Urinary bladder (tissue), 3 donors: ENCODE measurements at regions not wholly inside any gene's neighbourhood (a gene's known extent, or its start where the extent isn't known, plus 50 kb on each side); places are given as distances from the start of the nearest gene placed in this dataset.

Experiments
- DNase-seq: peaks from one replicate; pipeline ENCODE4 v3.0.0-alpha.2; 2015; ENCODE audit errors: extremely low spot score
- H3K27ac ChIP-seq: one replicate; pipeline ENCODE4 v1.5.1; 2013; ENCODE audit warnings: low read depth, mild to moderate bottlenecking, moderate library complexity
- H3K36me3 ChIP-seq: one replicate; pipeline ENCODE4 v1.6.1; 2013; ENCODE audit warnings: mild to moderate bottlenecking, moderate library complexity; ENCODE audit not compliant: insufficient read depth
- H3K4me1 ChIP-seq: one replicate; pipeline ENCODE4 v1.6.1; 2013; ENCODE audit warnings: mild to moderate bottlenecking, moderate library complexity; ENCODE audit not compliant: insufficient read depth
- H3K4me3 ChIP-seq: one replicate; pipeline ENCODE4 v1.5.1; 2013; ENCODE audit warnings: low read depth, low read length
- WGBS: extraction: QIAGEN DNeasy Blood & Tissue Kit; methylation state at CpG from one replicate; pipeline ENCODE4 v1.1.7; 2013; 5-methylcytosine and 5-hydroxymethylcytosine counted together
- donor health status: healthy with polysubstance abuse.
- donor health status: healthy.

DNA sequence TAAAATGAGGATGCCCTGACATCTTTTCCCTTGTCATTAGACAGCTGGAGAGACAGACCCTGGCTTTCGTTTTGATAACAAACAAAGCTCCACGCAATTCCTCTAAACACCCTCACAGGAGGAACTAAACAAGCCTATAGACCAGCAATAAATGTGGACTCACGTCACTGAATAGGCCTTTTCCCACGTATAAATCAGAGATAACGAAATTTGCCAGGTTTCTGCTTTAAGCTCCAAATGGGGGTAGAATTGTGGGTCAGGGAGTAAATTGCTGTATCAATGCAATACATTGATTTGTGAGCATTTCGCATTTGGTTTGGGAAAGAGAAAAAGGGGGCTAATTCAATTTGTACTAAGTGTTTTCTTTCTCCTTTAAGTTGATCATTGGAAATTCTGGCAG lies 256.0 kb downstream of the PMP22 start:
- WGBS: 51% methylated on average over 6 of the region's 6 CpGs
- DNase-seq: no peak
- Histone ChIP-seq H3K4me3 (no peak overlapping the region), H3K36me3 (no peaks in the 10 kb centered on the region), H3K4me1 (no peaks in the 10 kb centered on the region), H3K27ac (no peak overlapping the region)

DNA sequence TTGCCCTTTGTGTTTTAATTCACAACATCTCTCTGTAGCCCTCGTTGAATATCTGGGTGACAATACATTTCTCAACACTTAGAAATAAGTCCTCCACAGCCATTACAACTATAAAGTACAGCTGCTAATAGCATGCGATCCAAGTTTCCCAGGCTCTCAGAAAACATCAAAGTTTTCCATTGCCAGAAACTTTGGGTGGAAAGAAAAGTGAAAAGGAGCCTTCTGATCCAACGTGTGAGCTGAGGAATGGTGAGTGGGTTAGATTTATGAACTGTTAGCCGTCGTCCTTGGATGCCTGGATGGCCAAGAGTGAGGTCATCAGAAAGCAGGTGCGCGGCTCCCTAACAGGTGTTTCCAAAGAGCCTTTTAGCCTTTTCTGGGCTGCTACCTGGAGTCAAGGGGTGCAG lies 258.0 kb downstream of the PMP22 start:
- Histone ChIP-seq H3K4me3 (no peak overlapping the region), H3K36me3 (no peaks in the 10 kb centered on the region), H3K27ac (no peak overlapping the region), H3K4me1 (no peaks in the 10 kb centered on the region)
- no peak for DNase-seq
- WGBS: 63% methylated on average over 7 of the region's 7 CpGs

DNA sequence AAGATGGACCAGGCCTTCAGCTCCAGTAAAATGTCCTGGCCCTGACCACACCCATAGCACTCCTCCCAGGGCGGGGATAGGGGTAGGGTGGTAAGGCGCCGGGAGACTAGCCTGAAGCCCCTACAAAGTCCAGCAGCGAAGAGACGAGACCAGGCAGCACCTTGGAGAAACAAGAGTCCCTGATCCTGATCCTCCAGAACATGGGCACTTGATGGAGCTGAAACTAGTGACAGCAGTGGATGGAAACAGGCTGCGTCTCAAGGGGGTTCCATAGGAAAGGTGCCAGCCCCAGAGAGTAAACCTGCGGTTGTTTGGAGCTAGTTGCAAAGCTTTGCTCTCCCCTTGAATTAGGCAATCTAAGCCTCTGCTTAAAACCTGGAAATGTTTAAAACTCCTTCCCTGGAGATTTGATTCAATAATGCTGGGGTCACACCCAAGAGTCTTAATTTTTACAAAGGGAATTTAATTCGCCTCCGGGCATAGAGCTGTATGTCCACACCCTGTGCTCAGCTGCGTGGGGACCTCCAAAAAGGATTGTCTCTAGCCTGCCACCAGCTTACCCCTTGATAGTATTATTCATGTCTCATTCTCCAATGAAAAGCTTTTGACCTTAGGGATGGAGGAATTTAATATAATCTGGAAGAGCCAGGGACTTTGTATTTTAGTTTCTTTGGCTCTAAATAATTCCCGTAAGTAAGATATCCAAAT lies 258.6 kb downstream of the PMP22 start:
- Histone ChIP-seq H3K4me1 (no peaks in the 10 kb centered on the region), H3K36me3 (no peaks in the 10 kb centered on the region), H3K27ac (no peak overlapping the region), H3K4me3 (no peak overlapping the region)
- WGBS: 81% methylated on average over 11 of the region's 11 CpGs
- no peak for DNase-seq

DNA sequence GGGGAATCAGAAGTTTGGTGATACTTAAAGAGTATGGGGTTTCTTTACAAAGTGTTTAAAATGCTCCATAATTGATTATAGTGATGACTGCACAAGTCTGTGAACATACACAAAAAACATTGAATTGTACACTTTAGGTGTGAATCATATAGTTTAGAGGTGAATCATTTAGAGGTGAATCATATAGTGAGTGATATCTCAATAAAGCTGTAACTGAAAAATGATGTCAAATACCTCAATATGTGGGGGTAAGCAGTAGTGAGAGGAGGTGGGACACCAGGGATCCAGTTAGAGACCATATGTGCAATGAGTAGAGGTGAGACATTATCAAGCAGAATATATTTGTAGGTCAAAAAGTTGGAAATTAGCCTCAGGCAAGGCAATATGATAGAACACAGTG lies 264.5 kb downstream of the PMP22 start:
- Histone ChIP-seq H3K36me3 (no peaks in the 10 kb centered on the region), H3K27ac (no peak overlapping the region), H3K4me3 (no peak overlapping the region), H3K4me1 (no peaks in the 10 kb centered on the region)
- DNase-seq: no peak

DNA sequence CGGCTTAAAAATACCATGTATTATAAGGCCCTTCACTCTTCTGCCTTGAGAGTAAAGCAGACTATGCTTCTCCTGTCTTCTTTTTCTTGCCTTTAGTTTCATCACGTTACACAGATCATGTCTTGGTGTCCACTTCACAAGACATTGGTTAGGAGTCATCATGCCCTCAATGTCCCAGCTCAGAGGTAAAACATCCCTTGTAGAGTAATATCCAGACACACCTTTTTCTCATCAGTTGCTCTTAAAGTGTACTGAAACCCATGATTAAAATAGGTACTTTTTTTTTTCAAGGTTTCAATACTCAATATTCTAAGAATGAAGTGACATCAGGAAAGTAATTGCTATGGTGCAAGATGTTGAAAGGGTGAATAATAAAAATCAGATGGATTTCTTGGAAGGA lies 267.8 kb downstream of the PMP22 start:
- no peak for DNase-seq
- WGBS: 91% methylated on average over 2 of the region's 2 CpGs
- no peaks in the 10 kb centered on the region for H3K4me1 ChIP-seq

DNA sequence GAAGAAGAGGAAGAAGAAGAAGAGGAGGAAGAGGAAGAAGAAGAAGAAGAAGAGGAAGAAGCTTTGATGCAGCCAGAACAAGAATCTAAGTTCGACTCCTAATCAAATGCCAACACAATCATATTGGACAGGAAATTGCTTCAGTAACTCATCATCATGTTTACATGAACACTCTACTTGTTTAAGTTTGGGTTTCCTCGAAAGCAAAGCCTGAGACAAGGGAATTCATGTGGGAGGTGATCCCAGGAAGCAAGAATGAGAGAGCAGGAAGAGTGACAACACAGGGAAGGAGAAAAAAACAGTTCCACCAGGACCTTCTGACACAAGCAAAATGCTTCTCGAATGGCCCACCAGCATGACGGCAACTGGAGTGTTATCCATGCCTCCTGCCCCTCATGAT lies 279.0 kb downstream of the PMP22 start:
- no peak for DNase-seq
- no peaks in the 10 kb centered on the region for H3K36me3 ChIP-seq
- no peaks in the 10 kb centered on the region for H3K4me1 ChIP-seq
- no peak overlapping the region for H3K4me3 ChIP-seq
- no peak overlapping the region for H3K27ac ChIP-seq
- 58% methylated on average over 4 of the region's 4 CpGs for WGBS

More for the DNA sequence above, 267.8 kb downstream of the PMP22 start:
- H3K36me3 ChIP-seq: no peaks in the 10 kb centered on the region
- no peak overlapping the region for H3K27ac ChIP-seq
- H3K4me3 ChIP-seq: no peak overlapping the region

DNA sequence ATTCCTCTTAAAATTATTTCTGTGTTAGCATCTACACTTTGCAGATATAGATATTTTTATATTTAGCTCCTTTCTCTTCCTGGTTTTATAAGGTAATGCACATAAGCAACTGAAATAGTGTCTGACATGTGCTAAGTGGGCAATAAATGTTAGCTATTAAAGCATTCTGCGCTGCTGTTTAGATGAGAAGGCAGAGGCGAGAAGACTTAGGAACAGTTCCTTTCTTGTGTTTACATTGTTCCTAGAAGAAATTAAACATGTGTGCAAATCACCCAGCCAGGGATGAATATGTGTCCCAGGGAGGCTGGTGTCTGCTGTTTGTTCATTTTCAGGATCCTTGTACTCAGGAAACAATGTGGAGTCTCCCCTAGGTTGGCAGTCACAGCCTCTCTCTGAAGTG lies 292.3 kb downstream of the PMP22 start:
- Histone ChIP-seq H3K4me1 (no peaks in the 10 kb centered on the region), H3K36me3 (no peaks in the 10 kb centered on the region), H3K27ac (no peak overlapping the region), H3K4me3 (no peak overlapping the region)
- WGBS: 56% methylated on average over 2 of the region's 2 CpGs
- DNase-seq: no peak

DNA sequence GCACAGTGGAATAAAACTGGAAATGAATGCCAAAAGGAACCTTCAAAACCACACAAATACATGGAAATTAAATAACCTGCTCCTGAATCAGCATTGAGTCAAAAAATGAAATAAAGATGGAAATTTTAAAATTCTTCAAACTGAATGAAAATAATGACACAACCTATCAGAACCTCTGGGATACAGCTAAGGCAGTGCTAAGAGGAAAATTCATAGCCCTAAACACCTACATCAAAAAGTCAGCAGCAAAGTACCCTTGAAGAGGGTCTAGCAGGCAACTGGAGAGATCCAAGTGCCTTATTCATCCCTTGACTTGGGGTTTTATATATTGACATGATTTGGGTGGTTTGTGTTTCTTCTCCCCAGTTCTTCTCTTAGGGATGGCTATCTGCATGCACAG lies 294.1 kb downstream of the PMP22 start:
- no peak for DNase-seq
- Histone ChIP-seq H3K4me3 (no peak overlapping the region), H3K27ac (no peak overlapping the region)

DNA sequence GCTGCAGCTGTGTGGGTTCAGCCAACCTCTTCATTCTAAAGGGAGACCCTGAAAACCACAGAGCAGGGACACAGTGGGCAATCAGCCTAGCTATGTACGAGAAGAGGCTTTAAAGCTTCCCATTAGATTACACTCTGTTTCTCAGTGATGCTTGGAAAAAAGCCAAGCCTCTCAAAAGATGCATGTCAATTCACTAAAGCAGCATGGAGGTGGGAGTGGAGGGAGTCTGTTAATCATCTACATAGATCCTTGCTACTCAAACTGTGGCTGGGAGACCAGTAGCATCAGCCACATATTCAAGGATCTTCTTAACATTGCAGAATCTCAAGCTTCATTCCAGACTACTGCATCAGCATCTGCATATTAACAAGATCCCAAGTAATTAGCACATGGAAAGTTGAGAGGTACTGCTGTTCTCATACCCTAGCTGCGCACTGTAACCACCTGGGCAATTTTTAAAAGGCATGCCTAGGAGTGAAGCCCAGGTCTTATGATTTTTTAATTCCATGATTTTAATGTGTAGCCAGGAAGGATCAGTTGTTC lies 305.9 kb downstream of the PMP22 start:
- 61% methylated on average over 2 of the region's 2 CpGs for WGBS

More for the DNA sequence above, 294.1 kb downstream of the PMP22 start:
- Histone ChIP-seq H3K36me3 (no peaks in the 10 kb centered on the region), H3K4me1 (no peaks in the 10 kb centered on the region)

DNA sequence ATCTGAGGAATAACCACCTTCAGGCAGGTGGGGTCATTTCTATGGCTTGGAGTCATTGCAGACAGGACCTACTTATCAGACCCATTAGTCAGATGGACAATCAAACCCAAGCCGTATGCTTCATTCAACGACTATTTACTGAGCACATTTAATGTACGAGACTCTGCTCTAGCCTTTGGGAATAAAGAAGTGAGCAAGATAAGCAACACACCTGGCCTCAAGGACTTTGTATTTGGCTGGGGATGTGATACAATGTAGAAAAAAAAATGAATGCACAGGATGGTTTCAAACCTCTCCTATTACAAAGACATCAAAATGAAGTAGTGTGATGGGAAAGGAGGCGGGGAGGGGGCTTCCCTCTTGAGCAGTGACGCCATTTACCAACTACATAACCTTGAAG lies 311.7 kb downstream of the PMP22 start:
- Histone ChIP-seq H3K36me3 (no peaks in the 10 kb centered on the region), H3K4me3 (no peak overlapping the region), H3K27ac (no peak overlapping the region), H3K4me1 (no peaks in the 10 kb centered on the region)
- 92% methylated on average over 5 of the region's 5 CpGs for WGBS
- no peak for DNase-seq

More for the DNA sequence above, 305.9 kb downstream of the PMP22 start:
- no peak for DNase-seq
- Histone ChIP-seq H3K27ac (no peak overlapping the region), H3K4me1 (no peaks in the 10 kb centered on the region), H3K4me3 (no peak overlapping the region), H3K36me3 (no peaks in the 10 kb centered on the region)

DNA sequence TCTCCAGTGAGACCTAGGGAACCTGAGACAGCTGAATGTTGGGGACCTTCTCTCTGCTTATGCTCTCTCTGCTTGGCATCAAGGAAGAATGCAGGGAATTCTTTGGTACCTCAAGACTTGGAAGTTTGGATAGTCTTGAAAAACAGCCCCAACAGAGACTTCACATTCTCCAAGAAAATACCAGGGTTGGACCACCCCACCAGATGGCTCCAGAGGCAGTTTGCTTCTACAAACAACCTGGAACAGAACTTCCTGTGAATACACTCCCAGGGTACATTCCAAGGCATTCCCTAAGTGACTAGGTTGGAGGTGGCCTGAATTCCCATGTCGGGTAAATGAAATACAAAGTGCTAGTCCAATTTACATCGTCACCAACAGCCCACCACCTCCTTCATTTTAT lies 314.4 kb downstream of the PMP22 start:
- WGBS: 86% methylated on average over 2 of the region's 2 CpGs
- DNase-seq: no peak
- no peaks in the 10 kb centered on the region for H3K4me1 ChIP-seq
- H3K27ac ChIP-seq: no peak overlapping the region
- no peaks in the 10 kb centered on the region for H3K36me3 ChIP-seq
- H3K4me3 ChIP-seq: no peak overlapping the region

DNA sequence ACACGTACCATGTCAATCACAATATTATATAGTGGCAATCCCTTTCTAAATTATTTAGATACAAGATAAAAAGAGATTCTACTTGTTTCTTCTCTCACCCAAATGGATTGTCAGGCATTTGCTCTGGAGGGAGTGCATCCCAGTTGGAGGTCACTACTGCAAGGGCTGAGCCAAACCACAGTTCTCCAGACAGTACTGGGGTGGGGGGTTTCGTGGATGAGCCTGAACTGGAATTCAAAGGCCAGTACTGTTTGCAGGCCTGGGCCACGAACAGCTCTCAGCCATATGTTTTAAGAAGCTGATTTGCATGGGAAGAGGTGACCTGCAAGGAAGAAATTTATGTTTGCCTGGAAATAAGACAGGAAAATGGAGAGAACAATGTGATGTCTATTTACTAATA lies 314.9 kb downstream of the PMP22 start:
- WGBS: 60% methylated on average over 3 of the region's 3 CpGs
- no peaks in the 10 kb centered on the region for H3K36me3 ChIP-seq
- H3K27ac ChIP-seq: no peak overlapping the region
- H3K4me1 ChIP-seq: no peaks in the 10 kb centered on the region
- no peak overlapping the region for H3K4me3 ChIP-seq
- DNase-seq: no peak

DNA sequence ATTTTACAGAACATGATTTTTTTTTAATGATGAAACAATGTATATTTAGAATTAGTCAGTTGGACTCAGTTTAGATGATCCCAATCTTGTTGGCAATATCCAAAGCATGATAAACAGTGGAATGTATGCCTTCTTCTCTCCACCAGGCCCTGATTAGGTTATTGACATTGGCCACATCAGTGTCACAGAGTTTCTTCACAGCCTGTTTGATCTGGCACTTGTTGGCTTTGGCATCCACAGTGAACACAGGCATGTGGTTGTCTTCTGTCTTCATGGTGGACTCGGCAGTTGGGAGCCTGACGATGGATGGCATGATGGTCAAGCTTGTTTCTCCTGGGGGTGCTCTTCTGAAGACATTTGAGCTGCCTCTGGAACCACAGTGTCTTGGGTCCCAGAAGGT lies 317.5 kb downstream of the PMP22 start:
- Histone ChIP-seq H3K36me3 (no peaks in the 10 kb centered on the region), H3K27ac (no peak overlapping the region), H3K4me3 (no peak overlapping the region), H3K4me1 (no peaks in the 10 kb centered on the region)
- WGBS: 99% methylated on average over 2 of the region's 2 CpGs
- DNase-seq: no peak

DNA sequence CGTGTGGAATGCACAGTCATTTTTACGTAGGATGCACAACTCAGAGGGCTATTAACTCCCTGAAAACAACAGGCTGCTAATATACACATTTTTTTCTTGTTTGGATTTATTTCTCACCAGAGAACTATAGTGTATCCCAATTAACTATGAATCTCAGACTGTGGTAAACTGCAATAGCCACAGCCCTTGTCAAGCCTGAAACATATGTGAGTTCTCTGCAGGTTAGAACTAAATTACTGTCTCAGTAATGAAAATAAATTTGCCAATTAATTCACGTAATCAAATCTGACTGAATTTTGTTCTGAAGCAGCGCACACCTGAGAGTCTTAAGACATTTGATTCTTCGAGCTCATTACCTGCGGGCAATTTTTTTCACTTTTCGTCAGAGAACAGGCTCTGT lies 318.6 kb downstream of the PMP22 start:
- DNase-seq: no peak
- WGBS: 64% methylated on average over 7 of the region's 7 CpGs
- H3K27ac ChIP-seq: no peak overlapping the region

More for the DNA sequence above, 318.6 kb downstream of the PMP22 start:
- no peaks in the 10 kb centered on the region for H3K4me1 ChIP-seq
- no peak overlapping the region for H3K4me3 ChIP-seq
- no peaks in the 10 kb centered on the region for H3K36me3 ChIP-seq
